ENCODE measurements at regions not wholly inside any gene's neighbourhood (a gene's known extent, or its start where the extent isn't known, plus 50 kb on each side); places are given as distances from the start of the nearest gene placed in this dataset.

DNA sequence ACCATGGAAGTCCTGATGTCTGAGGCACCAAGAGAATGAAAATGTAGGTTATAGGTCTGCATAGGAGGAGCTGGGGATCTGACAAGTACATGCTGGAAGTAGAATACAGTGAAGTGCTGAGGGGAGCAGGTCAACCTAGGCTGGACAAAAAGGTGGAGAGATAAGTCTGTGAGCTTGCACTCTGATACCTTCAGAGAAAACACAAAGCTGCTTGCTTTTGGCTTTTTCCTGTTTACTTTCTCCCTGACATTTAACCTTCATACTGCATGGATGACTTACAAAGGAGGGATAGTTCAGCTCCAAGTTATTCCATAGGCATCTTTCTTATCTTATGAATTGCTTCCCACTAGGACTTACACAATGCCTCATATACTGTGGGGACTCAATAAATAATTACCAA lies 256.7 kb upstream of the NREP start:
- H3K36me3 ChIP-seq (ENCODE audit: insufficient read depth) = no peaks in the 10 kb centered on the region
- Mint-ChIP-seq H3K4me1 (no peaks in the 10 kb centered on the region), H3K27ac (no peak overlapping the region), H3K36me3 (ENCODE audit: low read depth) (no peaks in the 10 kb centered on the region), H3K4me3 (no peak overlapping the region), H3K27me3 (ENCODE audit: insufficient read depth, low read depth, poor library complexity) (no peaks in the 10 kb centered on the region), H3K9me3 (no peaks in the 10 kb centered on the region)
- no peaks in the 10 kb centered on the region for H3K4me1 ChIP-seq (ENCODE audit: insufficient read depth)
- H3K4me3 ChIP-seq = no peak overlapping the region
- TF ChIP-seq ZNF331 (CRISPR knock-in tag; IDR thresholded peaks at IDR 0.05; ENCODE audit: low read depth) (no peak), ZNF462 (CRISPR knock-in tag; IDR thresholded peaks at IDR 0.05) (no peak), EZH2 (IDR thresholded peaks at IDR 0.05; ENCODE audit: low read depth, unreplicated experiment) (no peak), CTCF (conservative IDR thresholded peaks at IDR 0.05; ENCODE audit: low read depth in 2 of 2) (no peak), JUNB (IDR thresholded peaks at IDR 0.05; ENCODE audit: unreplicated experiment) (no peak), EZH2phosphoT487 (IDR thresholded peaks at IDR 0.05; ENCODE audit: unreplicated experiment) (no peak), CREB1 (CRISPR knock-in tag; IDR thresholded peaks at IDR 0.05; ENCODE audit: low read depth) (no peak), POLR2AphosphoS5 (IDR thresholded peaks at IDR 0.05; ENCODE audit: low read depth) (no peak), NANOG (IDR thresholded peaks at IDR 0.05; ENCODE audit: borderline replicate concordance) (no peak), ZNF114 (CRISPR knock-in tag; IDR thresholded peaks at IDR 0.05) (no peak)
- TF ChIP-seq, protein P1, sequence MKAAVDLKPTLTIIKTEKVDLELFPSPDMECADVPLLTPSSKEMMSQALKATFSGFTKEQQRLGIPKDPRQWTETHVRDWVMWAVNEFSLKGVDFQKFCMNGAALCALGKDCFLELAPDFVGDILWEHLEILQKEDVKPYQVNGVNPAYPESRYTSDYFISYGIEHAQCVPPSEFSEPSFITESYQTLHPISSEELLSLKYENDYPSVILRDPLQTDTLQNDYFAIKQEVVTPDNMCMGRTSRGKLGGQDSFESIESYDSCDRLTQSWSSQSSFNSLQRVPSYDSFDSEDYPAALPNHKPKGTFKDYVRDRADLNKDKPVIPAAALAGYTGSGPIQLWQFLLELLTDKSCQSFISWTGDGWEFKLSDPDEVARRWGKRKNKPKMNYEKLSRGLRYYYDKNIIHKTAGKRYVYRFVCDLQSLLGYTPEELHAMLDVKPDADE (IDR thresholded peaks at IDR 0.05) = no peak
- H3F3A ChIP-seq (replicated peaks; ENCODE audit: low read depth) = no peaks in the 10 kb centered on the region
- no peak overlapping the region for H2AFZ ChIP-seq
- no peaks in the 10 kb centered on the region for H3K9me2 ChIP-seq (ENCODE audit: insufficient read depth)
- no peak overlapping the region for H3K4me2 ChIP-seq
- no peaks in the 10 kb centered on the region for H4K20me1 ChIP-seq (replicated peaks; ENCODE audit: insufficient read depth)
- H3K79me2 ChIP-seq (replicated peaks; ENCODE audit: insufficient read depth) = no peaks in the 10 kb centered on the region
- H3K27ac ChIP-seq (ENCODE audit: low read depth) = no peak overlapping the region
- H3K27me3 ChIP-seq (ENCODE audit: insufficient read depth) = no peaks in the 10 kb centered on the region
- DNase-seq (ENCODE audit: low spot score) (no peak), ATAC-seq (no peak)

Data from GM23338 (cell line).